Cardiac fibroblast (primary cell): ENCODE measurements at regions not wholly inside any gene's neighbourhood (a gene's known extent, or its start where the extent isn't known, plus 50 kb on each side); places are given as distances from the start of the nearest gene placed in this dataset.

ENCODE experiments used
- DNase-seq, 2 donors: peaks; one replicate each; pipeline versions ENCODE4 v3.0.0 to v3.0.0-alpha.2; 2010; ENCODE audit warnings: low read depth in 2 of 2
- H3K4me3 ChIP-seq, 2 donors: replicated peaks in 1 of 2; 1 replicate in 1 of 2; 2 replicates in 1 of 2; pipeline ENCODE4 v1.5.1; 2011; ENCODE audit warnings: low read depth in 2 of 2, low read length in 2 of 2, mild to moderate bottlenecking in 2 of 2, moderate library complexity in 1 of 2
- TF ChIP-seq, protein P1 (sequence below): IDR thresholded peaks from one replicate; pipeline ENCODE4 v1.5.1; 2011; ENCODE audit warnings: low read depth, mild to moderate bottlenecking, low read length, inconsistent platforms

DNA sequence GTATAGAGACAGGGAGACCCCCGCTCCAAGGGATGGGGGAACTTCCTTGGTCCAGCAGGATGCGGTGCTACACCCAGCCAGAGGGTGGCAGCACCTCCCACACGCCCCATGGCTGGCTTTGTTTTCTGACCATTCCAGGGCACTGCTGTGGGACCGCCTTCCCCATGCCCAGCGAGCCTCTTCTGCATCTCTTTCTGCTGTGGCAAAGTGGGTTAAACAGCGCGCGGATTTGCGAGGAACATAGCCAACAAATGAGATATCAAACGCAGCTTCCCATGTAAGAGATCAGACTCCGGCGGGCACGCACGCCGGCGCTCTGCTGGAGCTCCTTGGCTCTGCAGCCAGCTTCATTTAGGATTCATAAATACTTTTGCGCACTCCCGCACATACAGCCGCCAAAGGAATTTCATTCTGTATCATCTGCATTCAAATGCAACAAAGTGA is 485.8 kb upstream of the CADM1 start:
- no peak for DNase-seq
- no peak overlapping the region for H3K4me3 ChIP-seq
- TF ChIP-seq, protein P1, sequence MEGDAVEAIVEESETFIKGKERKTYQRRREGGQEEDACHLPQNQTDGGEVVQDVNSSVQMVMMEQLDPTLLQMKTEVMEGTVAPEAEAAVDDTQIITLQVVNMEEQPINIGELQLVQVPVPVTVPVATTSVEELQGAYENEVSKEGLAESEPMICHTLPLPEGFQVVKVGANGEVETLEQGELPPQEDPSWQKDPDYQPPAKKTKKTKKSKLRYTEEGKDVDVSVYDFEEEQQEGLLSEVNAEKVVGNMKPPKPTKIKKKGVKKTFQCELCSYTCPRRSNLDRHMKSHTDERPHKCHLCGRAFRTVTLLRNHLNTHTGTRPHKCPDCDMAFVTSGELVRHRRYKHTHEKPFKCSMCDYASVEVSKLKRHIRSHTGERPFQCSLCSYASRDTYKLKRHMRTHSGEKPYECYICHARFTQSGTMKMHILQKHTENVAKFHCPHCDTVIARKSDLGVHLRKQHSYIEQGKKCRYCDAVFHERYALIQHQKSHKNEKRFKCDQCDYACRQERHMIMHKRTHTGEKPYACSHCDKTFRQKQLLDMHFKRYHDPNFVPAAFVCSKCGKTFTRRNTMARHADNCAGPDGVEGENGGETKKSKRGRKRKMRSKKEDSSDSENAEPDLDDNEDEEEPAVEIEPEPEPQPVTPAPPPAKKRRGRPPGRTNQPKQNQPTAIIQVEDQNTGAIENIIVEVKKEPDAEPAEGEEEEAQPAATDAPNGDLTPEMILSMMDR: peak; percentile 37

DNA sequence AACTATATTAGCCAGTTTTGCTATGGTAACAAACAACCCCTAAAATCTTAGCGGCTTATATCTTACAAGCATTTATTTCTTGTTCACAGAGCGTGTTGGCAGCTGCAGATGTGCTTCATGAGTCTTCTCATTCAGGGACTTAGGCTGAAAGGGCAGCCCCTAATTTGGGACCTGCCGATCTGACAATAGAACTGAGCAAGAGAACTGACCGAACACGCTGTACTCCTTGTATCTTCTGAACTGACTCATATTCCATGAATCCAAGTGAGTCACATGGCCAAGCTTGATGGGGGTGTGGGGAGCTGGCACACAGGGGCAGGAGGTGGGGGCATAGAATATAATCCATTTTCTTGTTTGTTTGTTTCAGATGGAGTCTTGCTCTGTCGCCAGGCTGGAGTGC is 481.7 kb upstream of the CADM1 start:
- TF ChIP-seq, protein P1: no peak
- peak in 1 of 2 donors; percentile 21 for DNase-seq
- no peak overlapping the region for H3K4me3 ChIP-seq

DNA sequence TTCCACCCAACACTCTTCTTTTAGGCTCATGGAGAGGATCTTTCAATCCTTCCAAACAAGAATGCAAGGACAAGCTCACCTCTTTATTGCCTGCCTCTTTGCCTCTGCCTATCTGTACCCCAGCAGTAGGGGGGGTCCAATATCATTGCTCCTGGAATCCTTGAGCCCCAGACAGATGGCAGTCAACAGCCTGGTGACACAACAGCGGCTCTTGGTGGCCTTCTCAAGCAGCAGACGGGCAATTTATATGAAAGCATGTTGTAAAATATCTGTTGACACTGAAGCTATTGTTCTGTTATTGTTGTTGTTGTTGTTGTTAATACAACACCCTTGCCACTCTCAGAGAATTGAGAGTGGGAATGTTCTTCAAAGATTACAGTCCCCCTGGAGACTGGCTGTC is 480.0 kb upstream of the CADM1 start:
- TF ChIP-seq, protein P1: no peak
- no peak for DNase-seq
- no peak overlapping the region for H3K4me3 ChIP-seq

DNA sequence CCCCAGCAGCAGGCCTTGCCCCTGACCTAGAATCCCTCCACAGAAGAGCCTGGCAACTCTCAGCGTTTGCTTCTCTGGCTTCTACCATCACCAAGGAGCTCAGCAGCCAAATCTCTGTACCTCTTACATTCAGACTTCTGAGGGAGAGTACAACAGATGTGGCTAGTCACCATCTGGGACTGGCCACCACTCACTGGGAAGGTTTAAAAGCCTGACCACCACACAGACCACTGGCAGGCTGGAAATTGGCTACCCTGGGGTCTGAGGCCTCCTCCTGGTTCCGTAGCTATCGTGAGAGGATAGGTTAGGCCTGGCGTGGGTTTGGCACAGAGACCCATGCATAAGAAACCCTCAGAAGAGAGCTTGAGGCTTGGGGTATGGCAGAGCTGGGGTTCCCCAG is 478.5 kb upstream of the CADM1 start:
- H3K4me3 ChIP-seq: no peak overlapping the region
- TF ChIP-seq, protein P1: no peak
- DNase-seq: no peak

DNA sequence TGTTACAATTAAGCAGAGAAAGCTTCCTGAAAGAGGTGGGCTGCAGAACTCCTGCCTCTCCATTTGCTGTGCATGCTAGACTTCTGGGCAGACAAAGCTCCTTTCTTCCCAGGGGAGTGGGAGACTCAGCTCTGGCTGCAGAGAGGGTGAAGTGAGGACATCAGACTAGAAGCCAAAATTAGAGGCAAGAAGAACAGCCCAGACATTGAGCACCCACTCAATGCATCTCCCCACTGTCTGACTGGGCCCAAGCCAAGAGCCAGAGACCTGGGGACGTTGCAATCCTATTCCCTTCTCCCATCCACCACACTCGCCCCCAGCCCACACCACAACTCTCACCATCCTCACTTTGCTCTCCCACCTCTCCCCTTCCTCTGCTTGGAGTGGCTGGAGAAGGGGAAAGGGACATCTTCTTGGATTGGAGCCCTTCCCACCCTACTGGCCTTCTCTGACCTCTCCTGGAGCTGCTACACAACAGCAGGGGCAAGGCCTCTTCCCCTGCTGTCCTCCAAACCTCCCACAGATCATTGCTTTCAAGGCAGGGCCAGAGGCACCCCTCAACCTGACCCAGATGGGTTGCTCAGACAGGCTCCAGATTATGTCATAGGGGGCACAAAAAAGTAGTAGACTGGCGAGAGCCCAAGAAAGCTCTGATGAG is 477.7 kb upstream of the CADM1 start:
- TF ChIP-seq, protein P1: no peak
- no peak overlapping the region for H3K4me3 ChIP-seq
- DNase-seq: no peak

DNA sequence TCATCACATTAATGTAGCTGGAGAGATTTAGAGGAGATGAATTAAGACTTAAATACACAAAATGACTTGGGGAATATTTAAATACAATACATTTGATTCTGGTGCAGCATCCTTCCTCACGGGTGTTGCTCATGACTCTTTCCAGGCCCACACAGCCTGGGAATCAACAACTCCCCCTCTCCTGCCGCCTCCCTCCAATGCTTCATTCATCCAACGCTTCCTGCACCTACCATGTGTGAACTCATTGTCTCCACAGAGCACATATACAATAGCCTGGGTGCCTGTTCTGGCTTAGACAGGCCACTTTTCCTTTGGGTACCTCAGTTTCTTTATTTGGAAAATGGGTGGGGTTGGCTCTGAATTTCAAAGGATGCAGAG is 476.9 kb upstream of the CADM1 start:
- DNase-seq: no peak
- no peak overlapping the region for H3K4me3 ChIP-seq
- TF ChIP-seq, protein P1: no peak
